Brain microvascular endothelial cell (primary cell): ENCODE measurements at regions not wholly inside any gene's neighbourhood (a gene's known extent, or its start where the extent isn't known, plus 50 kb on each side); places are given as distances from the start of the nearest gene placed in this dataset.

Experiments used
- DNase-seq: peaks from one replicate; pipeline ENCODE4 v3.0.0-alpha.2; 2020
- H3K27ac ChIP-seq: fragments of 250-450 bp; sonication (Bioruptor Pico); 2 replicates; pipeline ENCODE4 v1.5.1; 2020; ENCODE audit warnings: mild to moderate bottlenecking, moderate library complexity
- H3K27me3 ChIP-seq: fragments of 250-450 bp; sonication (Bioruptor Pico); replicated peaks from 2 replicates; pipeline ENCODE4 v1.5.1; 2020; ENCODE audit warnings: mild to moderate bottlenecking
- H3K36me3 ChIP-seq: fragments of 250-450 bp; sonication (Bioruptor Pico); replicated peaks from 2 replicates; pipeline ENCODE4 v1.5.1; 2020; ENCODE audit warnings: mild to moderate bottlenecking
- H3K4me3 ChIP-seq: 2 replicates; pipeline ENCODE4 v1.5.1; 2011; ENCODE audit warnings: low read depth, mild to moderate bottlenecking, control low read depth, low read length, moderate library complexity
- in situ Hi-C: cut with HindIII; loops from 2 replicates; pipeline ENCODE4 v1.10.0; 2017; ENCODE audit warnings: low sequenced_read_pairs, low pct_ligation_motif_present
- TF ChIP-seq, protein P1 (sequence below): IDR thresholded peaks from 2 replicates; pipeline ENCODE4 v1.5.1; 2011; ENCODE audit warnings: low read depth, mild to moderate bottlenecking, moderate library complexity, low read length, control low read depth, inconsistent platforms; ENCODE audit errors: missing control alignments

- no peaks in the 10 kb centered on the region for H3K27me3 ChIP-seq
- no peak overlapping the region for H3K4me3 ChIP-seq
- peak; percentile 72 for DNase-seq
- in situ Hi-C loops = no loop called here
- no peak overlapping the region for H3K27ac ChIP-seq
- no peaks in the 10 kb centered on the region for H3K36me3 ChIP-seq
- TF ChIP-seq, protein P1, sequence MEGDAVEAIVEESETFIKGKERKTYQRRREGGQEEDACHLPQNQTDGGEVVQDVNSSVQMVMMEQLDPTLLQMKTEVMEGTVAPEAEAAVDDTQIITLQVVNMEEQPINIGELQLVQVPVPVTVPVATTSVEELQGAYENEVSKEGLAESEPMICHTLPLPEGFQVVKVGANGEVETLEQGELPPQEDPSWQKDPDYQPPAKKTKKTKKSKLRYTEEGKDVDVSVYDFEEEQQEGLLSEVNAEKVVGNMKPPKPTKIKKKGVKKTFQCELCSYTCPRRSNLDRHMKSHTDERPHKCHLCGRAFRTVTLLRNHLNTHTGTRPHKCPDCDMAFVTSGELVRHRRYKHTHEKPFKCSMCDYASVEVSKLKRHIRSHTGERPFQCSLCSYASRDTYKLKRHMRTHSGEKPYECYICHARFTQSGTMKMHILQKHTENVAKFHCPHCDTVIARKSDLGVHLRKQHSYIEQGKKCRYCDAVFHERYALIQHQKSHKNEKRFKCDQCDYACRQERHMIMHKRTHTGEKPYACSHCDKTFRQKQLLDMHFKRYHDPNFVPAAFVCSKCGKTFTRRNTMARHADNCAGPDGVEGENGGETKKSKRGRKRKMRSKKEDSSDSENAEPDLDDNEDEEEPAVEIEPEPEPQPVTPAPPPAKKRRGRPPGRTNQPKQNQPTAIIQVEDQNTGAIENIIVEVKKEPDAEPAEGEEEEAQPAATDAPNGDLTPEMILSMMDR = no peak
Measured at GRCh38 chr15:96125721-96126415, 204.6 kb upstream of the NR2F2 start.

DNA sequence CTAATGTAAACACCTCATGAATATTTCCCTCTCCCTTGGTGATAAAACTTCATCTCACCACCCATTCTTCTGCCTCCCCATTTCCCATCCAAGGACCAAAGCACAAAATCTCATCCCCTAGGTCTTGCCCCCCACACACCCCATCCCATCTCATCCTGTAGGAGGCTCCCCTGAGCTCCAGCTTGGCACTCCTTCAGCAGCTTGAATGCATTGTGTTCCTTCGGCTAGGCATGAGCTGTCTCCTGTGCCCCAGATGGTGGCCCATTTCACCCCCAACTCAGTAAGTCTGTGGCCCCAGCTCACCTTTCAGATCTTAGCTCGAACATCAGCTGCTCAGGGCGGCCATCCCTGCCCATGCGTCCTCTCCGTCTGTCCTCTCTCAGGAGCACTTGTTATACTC is 203.6 kb upstream of the NR2F2 start:
- H3K36me3 ChIP-seq = no peaks in the 10 kb centered on the region
- in situ Hi-C loops = no loop called here
- H3K4me3 ChIP-seq = no peak overlapping the region
- TF ChIP-seq, protein P1 = no peak
- no peak overlapping the region for H3K27ac ChIP-seq
- H3K27me3 ChIP-seq = no peaks in the 10 kb centered on the region
- no peak for DNase-seq

- H3K27ac ChIP-seq = no peak overlapping the region
- H3K36me3 ChIP-seq = no peaks in the 10 kb centered on the region
- no peaks in the 10 kb centered on the region for H3K27me3 ChIP-seq
- DNase-seq = no peak
- in situ Hi-C loops = no loop called here
- TF ChIP-seq, protein P1 = no peak
- H3K4me3 ChIP-seq = no peak overlapping the region
Measured at GRCh38 chr15:96130734-96131133, 199.8 kb upstream of the NR2F2 start.

- in situ Hi-C loops = no loop called here
- H3K27ac ChIP-seq = no peak overlapping the region
- no peak overlapping the region for H3K4me3 ChIP-seq
- no peaks in the 10 kb centered on the region for H3K36me3 ChIP-seq
- DNase-seq = no peak
- no peaks in the 10 kb centered on the region for H3K27me3 ChIP-seq
- TF ChIP-seq, protein P1 = no peak
Measured at GRCh38 chr15:96132126-96132525, 198.4 kb upstream of the NR2F2 start.

GRCh38 chr15:96135166-96136093 is 195.1 kb upstream of the NR2F2 start:
- H3K4me3 ChIP-seq = no peak overlapping the region
- no peaks in the 10 kb centered on the region for H3K27me3 ChIP-seq
- TF ChIP-seq, protein P1 = no peak
- no peak for DNase-seq
- no peaks in the 10 kb centered on the region for H3K36me3 ChIP-seq
- no peak overlapping the region for H3K27ac ChIP-seq
- in situ Hi-C loops = no loop called here
